GM18502 (cell line): ENCODE measurements at regions not wholly inside any gene's neighbourhood (a gene's known extent, or its start where the extent isn't known, plus 50 kb on each side); places are given as distances from the start of the nearest gene placed in this dataset.
A peak's percentile ranks its signal among the peaks of the same experiment; 100 is the strongest.

Source experiments
- ATAC-seq: cut with Tn5 transposase; IDR thresholded peaks from one replicate; pipeline ENCODE4 v1.9.1; 2021; ENCODE audit warnings: mild to moderate bottlenecking; ENCODE audit not compliant: unreplicated experiment, poor library complexity

DNA sequence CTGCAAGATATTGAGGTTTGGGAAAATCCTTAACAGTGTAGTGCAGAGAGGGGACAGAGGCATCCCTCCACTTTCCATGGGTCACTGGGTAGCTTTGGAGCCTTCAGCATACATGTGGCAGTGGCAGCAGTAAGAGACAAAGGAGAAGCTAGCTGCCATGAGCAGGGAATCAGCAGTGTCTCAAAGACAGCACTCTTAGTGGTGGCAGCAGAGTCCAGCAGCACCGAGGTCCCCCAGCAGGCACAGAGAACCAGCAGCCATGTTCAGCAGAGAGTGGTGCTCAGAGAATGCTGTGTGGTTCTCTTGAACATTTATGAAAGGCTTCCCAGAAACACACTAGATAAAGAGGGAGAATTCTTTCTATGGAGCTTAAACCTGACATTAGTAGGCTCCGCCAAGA is 308.5 kb downstream of the CENPC start:
- ATAC-seq: no peak

DNA sequence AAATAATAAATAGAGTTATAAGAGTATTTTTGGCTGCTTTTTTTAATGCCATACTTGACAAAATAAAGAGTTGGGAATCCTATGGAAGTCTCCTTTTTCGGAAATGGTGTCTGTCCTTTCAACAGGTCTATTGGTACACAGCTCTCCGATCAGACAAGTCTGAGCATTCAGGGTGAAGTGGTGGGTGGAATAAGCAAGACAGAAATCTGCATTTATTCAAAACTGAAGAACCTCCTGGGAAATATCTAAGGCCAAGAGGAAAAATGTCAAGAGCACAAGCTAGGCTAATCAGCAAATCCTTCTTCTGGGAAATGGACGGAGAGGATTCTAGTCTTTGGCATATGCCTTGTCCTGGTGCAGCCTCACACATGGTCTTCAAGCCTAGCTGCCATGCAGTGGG is 309.0 kb downstream of the CENPC start:
- ATAC-seq: no peak

- ATAC-seq: no peak
These were observed 311.0 kb downstream of the CENPC start for GRCh38 chr4:67234296-67234695.

- no peak for ATAC-seq
These were observed 316.2 kb downstream of the CENPC start for GRCh38 chr4:67229148-67229547.

DNA sequence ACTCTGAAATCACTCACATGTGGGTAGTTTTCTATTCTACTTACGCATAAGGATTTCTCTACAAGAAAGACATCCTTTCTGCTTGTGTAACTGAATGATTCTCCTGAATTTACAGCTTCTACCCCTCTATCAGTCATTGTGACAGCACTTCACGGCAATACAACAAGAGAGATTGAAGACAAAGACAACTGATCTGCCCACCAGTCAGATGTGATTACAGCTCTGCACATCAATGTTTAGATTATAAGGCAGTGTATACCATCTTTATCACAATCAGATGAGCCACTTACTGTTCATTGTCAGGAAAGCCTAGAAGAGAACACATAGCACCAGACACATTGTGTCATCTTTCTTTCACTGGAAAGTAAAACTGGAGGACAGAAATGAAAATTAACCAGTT is 324.4 kb downstream of the CENPC start:
- no peak for ATAC-seq

DNA sequence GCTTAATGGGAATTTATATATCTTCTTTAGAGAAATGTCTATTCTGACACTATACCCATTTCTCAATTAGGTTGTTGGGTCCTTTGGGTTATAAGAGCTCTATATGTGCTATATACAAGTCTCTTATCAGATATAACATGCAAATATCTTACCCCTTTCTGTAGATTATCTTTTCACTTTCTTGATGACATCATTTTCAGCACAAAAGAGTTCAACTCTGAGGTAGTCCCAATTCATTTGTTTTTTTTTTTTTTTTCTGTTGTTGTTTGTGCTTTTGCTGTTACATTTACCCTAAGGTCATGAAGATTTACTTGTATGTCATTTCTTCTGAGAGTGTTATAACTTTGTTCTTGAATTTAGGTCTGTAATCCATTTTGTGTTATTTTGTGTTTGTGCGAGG is 326.4 kb downstream of the CENPC start:
- ATAC-seq: no peak

- no peak for ATAC-seq
These were observed 337.3 kb downstream of the CENPC start for GRCh38 chr4:67207941-67208441.

DNA sequence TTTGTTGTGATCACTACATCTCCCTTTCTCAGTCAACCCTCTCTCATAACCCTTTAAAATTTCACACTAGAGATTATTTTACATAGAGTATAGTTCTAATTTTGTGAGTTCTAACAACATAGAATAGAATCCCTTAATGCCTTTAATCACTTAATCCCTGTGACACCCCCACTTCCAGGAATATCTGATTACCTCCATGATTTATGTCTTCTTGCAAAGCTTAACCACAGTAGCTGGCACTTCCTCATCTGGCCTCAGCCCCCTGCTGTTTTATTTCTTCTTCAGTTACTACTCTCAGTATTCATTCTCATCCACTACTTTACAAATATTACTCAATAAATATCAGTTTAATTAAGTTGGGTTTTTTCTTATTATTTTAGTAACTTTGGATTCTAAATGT is 340.9 kb downstream of the CENPC start:
- ATAC-seq: no peak

DNA sequence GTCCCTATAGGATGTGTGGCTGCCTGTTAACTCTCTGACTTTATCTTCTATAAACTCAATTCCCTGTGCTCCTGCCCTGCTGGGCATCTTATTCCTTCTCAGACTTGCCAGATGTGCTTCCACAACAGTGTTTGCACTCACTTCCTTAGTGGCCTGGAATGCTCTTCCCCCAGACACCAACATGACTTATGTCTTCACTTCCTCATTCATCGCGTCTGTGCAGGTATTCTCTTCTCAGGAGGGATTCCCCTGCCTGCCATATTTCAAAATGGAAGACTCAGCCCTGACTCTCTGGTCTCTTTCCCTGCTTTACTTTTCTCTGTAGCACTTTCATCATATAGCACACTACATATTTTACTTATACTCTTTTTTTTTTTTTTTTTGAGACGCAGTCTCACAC is 344.0 kb downstream of the CENPC start:
- no peak for ATAC-seq

DNA sequence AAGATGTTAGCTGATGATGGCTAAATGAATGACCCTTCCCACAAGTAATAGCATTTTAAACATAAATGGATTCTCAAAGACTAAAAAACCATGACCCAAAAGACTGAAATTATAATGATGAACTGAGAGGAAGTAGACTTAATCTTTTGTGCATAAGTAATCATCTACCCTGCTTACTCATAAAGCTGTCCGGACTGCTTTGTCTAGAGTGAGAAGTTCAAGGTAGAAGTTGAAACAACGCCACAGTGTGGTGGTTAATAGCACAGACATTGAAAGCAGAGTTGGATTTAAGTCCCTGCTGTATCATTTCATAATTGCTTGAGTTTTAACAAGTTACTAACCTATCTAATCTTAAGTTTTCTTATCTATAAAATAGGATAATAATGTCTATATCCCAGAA is 346.6 kb downstream of the CENPC start:
- ATAC-seq: peak; percentile 66

DNA sequence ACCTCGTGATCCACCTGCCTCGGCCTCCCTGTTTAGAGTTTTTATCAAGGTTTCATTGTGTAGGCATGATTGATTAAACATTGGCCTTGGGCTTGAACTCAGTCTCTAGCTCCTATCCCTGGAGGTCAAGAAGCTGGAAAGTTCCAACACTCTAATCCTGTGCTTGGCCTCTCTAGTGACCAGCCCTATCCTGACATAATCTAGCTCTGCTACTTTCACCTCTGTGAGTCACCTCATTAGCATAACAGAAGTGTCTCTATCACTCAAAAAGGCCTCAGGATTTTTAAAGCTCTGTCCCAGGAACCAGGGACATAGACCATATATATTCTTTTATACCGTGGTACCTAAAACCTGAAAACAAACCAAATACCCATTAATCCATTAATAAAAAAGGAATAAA is 377.5 kb downstream of the CENPC start:
- no peak for ATAC-seq

DNA sequence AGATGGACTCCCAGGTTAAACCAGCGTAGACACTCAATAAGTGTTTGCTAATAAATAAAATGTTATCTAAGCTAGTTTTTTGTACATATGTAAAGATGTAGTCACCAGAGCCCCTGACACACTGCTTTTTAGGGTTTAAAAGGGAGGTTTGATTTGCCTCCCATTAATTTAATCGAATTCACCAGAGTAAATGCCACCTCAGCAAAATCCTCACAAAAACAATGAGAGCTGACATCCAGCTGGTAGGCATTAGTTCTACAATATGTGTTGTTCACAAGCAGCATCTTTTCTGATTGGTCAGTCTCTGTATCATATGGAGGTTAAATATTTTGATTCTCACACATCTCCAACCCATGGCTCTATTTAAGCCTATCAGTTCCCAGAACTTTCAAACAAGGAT is 382.6 kb downstream of the CENPC start:
- no peak for ATAC-seq

DNA sequence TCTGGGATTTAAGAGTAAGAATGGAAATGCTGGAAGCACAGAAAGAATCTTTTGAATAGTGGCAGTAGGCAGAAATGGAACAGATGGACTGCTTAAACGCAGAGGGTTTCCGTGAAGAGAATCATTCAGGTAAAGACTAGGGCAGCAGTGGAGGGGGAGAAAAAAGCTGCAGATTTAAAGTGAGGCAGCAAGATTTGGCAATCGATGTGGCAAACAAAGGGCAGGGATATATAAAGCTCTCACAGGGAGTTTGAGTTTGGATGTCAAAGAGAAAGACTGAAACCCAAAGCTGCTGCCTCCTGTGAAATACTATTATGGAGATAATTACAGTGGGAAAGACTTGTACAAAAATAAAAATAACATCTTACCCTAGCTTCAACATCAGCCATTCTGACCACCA is 384.0 kb downstream of the CENPC start:
- no peak for ATAC-seq

- peak; percentile 60 for ATAC-seq
These were observed 384.9 kb downstream of the CENPC start for GRCh38 chr4:67160394-67160793.

GRCh38 chr4:67158666-67159065 is 386.6 kb downstream of the CENPC start:
- ATAC-seq: no peak

DNA sequence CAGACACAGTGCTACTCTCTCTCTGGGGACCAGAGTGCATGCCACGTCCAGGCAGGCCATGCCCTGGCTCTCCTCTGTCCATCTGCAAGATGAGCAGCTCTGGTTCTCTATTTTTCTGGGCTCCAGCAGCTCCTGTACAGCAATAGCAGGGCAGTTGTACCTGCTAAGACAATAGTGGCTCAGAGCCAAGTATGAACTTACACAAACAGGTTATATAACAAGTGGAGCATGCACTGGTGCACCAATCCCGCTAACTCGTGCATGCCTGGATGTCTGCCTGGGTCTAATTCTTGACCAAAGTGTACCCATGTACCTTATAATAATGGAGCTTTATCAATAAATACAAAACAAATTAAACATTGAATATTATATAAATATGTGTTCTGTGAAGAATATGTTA is 392.3 kb downstream of the CENPC start:
- ATAC-seq: no peak

DNA sequence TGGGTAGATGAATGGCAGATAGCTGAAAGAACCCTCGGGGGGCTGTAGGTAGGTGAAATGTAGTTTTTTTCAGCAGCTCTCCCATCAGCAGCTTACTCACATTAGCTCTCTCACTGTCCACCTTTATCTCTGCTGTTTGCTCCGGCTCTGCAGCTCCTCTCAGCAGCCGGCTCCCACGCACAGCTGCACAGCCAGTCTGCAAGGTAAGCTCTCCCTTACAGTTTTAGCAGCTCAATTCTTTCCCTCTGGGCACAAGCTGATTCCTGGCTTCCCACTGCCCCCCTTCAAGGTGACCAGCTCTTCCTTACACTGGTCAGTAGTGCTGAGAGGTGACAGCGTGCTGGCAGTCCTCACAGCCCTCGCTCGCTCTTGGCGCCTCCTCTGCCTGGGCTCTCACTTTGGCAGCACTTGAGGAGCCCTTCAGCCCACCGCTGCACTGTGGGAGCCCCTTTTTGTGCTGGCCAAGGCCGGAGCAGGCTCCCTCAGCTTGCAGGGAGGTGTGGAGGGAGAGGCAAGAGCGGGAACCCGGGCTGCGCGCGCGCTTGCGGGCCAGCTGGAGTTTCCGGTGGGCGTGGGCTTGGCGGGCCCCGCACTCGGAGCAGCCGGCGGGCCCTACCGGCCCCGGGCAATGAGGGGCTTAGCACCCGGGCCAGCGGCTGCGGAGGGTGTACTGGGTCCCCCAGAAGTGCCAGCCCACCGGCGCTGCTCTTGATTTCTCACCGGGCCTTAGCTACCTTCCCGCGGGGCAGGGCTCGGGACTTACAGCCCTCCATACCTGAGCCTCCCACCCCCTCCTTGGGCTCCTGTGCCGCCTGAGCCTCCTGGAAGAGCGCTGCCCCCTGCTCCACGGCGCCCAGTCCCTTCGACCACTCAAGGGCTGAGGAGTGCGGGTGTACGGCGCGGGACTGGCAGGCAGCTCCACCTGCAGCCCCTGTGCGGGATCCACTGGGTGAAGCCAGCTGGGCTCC is 393.6 kb downstream of the CENPC start:
- no peak for ATAC-seq

- no peak for ATAC-seq
These were observed 403.7 kb downstream of the CENPC start for GRCh38 chr4:67141586-67141985.

DNA sequence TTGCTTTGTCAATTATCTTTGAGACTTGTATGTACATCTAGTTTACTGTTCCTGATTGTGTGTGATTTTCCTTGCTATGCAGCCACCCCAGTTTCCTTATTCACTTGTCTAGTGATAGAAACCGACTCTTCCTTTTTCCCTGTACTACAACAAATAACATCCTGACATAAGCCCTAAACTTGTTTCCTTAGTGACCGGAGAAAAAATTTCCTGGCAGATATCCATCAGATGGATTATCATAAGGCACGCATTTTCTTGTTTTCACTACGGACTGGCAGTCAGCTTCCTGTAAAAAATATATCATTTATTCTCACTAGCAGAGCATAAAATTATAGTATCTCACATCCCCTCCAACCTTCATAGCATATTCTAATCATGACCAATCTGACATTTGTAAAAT is 410.7 kb downstream of the CENPC start:
- no peak for ATAC-seq

GRCh38 chr4:67133162-67133561 is 412.1 kb downstream of the CENPC start:
- no peak for ATAC-seq

DNA sequence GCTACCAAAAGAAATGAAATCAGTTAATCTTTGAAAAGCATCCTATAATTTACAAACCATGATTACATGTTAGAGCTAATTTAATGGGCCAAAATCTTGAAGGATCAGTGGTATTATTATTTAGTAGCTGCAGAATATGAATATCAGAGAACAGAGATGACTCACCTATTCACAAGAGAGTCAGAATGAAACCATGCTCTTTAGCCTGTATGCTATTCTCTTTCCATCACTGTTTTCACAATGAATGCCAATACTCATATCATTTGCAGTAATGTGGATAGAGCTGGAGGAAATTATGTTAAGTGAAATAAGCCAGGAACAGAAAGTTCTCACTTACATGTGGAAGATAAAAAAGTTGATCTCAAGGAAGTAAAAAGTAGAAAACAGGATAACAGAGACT is 414.1 kb downstream of the CENPC start:
- ATAC-seq: peak; percentile 99

DNA sequence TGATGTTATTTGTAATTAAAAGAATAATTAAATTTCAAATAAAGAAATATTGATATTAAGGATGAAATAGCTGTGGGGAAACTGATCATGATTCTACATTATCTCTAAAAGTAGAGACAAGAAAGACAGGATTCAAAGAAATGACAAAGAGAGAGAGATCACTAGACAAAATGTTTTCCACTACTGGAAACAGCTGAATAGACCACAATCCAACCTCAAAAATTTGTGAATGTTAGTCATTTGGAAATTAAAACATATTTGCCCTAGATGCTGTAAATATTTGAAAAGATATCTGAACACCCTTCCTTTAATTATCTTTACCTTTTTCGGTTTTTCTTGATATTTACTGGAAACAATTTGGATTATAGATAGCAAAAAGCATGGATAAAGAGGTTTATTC is 414.9 kb downstream of the CENPC start:
- no peak for ATAC-seq
